BJ (cell line): ENCODE measurements at regions not wholly inside any gene's neighbourhood (a gene's known extent, or its start where the extent isn't known, plus 50 kb on each side); places are given as distances from the start of the nearest gene placed in this dataset.
A peak's percentile ranks its signal among the peaks of the same experiment; 100 is the strongest.

Experiments used
- CTCF ChIA-PET: fragments of 350-600 bp; formaldehyde crosslinking; extraction: SDS; loops from one replicate; lab custom pipeline; 2021; ENCODE audit warnings: antibody characterized with exemption, inconsistent platforms; lab: Yijun Ruan, JAX
- POLR2A ChIA-PET: fragments of 300-600 bp; sonication (Branson Sonifier 250); formaldehyde crosslinking; extraction: SDS; loops from one replicate; lab custom pipeline; 2021; ENCODE audit warnings: antibody characterized with exemption; lab: Charles Lee
- DNase-seq: peaks from one replicate; pipeline ENCODE4 v3.0.0-alpha.2; 2011; ENCODE audit warnings: low read depth
- H3K27me3 ChIP-seq: 2 replicates; pipeline ENCODE4 v1.6.0; 2011; ENCODE audit warnings: low read length; ENCODE audit not compliant: control insufficient read depth, insufficient read depth
- H3K36me3 ChIP-seq: 2 replicates; pipeline ENCODE4 v1.5.1; 2011; ENCODE audit warnings: low read length; ENCODE audit not compliant: control insufficient read depth, insufficient read depth
- H3K4me3 ChIP-seq: 2 replicates; pipeline ENCODE4 v1.5.1; 2011; ENCODE audit warnings: low read depth, mild to moderate bottlenecking, control low read depth, low read length
- TF ChIP-seq, protein P1 (sequence below): IDR thresholded peaks from 2 replicates; pipeline ENCODE4 v1.5.1; 2011; ENCODE audit warnings: low read depth, mild to moderate bottlenecking, control low read depth, inconsistent platforms, low read length, moderate library complexity; ENCODE audit not compliant: insufficient read depth

DNA sequence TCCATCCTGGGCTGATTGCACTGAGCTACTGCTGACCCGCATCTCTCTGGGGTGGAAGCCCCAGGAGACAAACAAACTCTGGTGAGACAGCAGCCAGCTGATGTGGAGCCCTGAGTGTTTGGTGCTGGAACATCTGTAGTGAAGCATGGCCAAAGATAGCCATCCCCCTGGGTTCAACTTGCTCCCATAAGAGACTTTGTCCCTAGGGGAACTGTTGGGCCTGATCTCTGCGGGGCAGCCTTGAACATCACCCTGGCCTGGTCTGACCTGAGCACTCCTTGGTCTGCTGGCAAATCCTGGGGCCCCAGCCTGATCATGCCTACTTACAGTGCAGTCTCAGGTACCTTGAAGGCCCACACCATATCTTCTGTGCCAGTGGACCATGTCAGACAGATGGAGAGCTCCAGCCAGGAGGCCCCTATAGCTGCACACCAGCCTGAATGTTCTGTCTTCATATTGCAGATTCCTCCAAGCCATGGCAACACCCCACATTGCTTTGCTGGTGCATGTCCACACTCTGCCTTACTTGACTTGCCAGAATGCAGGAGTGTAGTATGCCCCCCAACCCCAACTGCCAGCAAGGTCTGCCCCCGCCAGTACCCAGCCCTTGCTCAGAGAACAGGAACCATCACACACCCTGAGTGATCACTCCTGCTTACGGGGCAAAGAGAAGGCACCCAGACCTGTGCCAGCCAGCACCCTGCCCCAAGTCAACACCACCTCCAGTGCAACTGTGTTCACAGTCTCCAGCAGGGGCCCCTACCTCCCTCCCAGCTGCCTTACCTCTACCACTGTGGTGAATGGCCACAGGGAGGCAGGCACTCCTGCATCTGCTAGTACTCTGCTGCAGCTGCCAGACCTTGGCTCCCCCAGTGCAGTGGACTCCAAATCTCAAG is 690.5 kb upstream of the NR5A2 start:
- no peak for DNase-seq
- Histone ChIP-seq H3K27me3 (no peaks in the 10 kb centered on the region), H3K4me3 (no peak overlapping the region), H3K36me3 (no peaks in the 10 kb centered on the region)
- ChIA-PET POLR2A (no interaction called here), CTCF (interaction anchor here (1.1 kb wide), 1 partner anchor 15 kb away, joined by 4 read pairs; no protein-coding TSS in a partner anchor)
- TF ChIP-seq, protein P1, sequence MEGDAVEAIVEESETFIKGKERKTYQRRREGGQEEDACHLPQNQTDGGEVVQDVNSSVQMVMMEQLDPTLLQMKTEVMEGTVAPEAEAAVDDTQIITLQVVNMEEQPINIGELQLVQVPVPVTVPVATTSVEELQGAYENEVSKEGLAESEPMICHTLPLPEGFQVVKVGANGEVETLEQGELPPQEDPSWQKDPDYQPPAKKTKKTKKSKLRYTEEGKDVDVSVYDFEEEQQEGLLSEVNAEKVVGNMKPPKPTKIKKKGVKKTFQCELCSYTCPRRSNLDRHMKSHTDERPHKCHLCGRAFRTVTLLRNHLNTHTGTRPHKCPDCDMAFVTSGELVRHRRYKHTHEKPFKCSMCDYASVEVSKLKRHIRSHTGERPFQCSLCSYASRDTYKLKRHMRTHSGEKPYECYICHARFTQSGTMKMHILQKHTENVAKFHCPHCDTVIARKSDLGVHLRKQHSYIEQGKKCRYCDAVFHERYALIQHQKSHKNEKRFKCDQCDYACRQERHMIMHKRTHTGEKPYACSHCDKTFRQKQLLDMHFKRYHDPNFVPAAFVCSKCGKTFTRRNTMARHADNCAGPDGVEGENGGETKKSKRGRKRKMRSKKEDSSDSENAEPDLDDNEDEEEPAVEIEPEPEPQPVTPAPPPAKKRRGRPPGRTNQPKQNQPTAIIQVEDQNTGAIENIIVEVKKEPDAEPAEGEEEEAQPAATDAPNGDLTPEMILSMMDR, result no peak

- TF ChIP-seq, protein P1, result no peak
- no peaks in the 10 kb centered on the region for H3K27me3 ChIP-seq
- POLR2A ChIA-PET, result no interaction called here
- DNase-seq, result no peak
- no peaks in the 10 kb centered on the region for H3K36me3 ChIP-seq
- no peak overlapping the region for H3K4me3 ChIP-seq
- CTCF ChIA-PET, result no interaction called here
Measured at GRCh38 chr1:199338760-199339159, 688.8 kb upstream of the NR5A2 start.

DNA sequence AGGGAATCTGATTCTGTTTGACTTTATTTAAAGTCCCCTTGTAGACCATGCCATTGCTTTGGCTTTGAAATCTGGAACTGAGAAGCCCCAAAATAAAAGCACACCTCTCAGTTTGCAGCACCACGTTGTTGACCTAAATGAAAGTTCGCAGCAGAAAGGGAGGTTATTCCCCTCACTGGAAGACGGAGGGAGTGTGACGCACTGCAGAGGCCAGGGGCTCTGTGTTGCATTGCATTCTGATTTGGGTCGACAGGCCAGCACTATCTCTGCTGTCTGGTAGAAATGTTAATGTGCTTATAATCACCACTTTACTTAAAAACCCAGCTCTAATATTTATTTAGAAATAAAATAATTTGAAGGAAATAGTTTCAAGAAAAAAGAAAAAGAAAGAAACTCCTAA is 675.2 kb upstream of the NR5A2 start:
- Histone ChIP-seq H3K27me3 (no peaks in the 10 kb centered on the region), H3K36me3 (no peaks in the 10 kb centered on the region), H3K4me3 (no peak overlapping the region)
- TF ChIP-seq, protein P1, result no peak
- POLR2A ChIA-PET, result no interaction called here
- no peak for DNase-seq
- CTCF ChIA-PET, result no interaction called here

GRCh38 chr1:199353906-199354305 is 673.6 kb upstream of the NR5A2 start:
- ChIA-PET CTCF (no interaction called here), POLR2A (no interaction called here)
- TF ChIP-seq, protein P1, result no peak

GRCh38 chr1:199356561-199356960 is 670.9 kb upstream of the NR5A2 start:
- ChIA-PET POLR2A (no interaction called here), CTCF (no interaction called here)
- Histone ChIP-seq H3K36me3 (no peaks in the 10 kb centered on the region), H3K27me3 (no peaks in the 10 kb centered on the region), H3K4me3 (no peak overlapping the region)
- peak; percentile 14 for DNase-seq
- TF ChIP-seq, protein P1, result no peak

More at GRCh38 chr1:199353906-199354305, 673.6 kb upstream of the NR5A2 start:
- Histone ChIP-seq H3K27me3 (no peaks in the 10 kb centered on the region), H3K4me3 (no peak overlapping the region), H3K36me3 (no peaks in the 10 kb centered on the region)
- DNase-seq, result no peak
